Ovary (tissue), 7 donors: ENCODE measurements at regions not wholly inside any gene's neighbourhood (a gene's known extent, or its start where the extent isn't known, plus 50 kb on each side); places are given as distances from the start of the nearest gene placed in this dataset. TPM values are rescaled to one million over a fixed set of nuclear protein-coding genes. Genes with fewer than 3 reads are reported as not detected.

Experiments
- DNase-seq, 5 donors: peaks; one replicate each; pipeline ENCODE4 v3.0.0-alpha.2; 2019 to 2020
- H3K27ac ChIP-seq, 2 donors: fragments of 200-600 bp; one replicate each; pipeline versions ENCODE4 v1.5.1 to v1.8.0; 2019 to 2022
- H3K27me3 ChIP-seq: fragments of 200-600 bp; one replicate; pipeline ENCODE4 v1.8.0; 2022
- H3K36me3 ChIP-seq: fragments of 200-600 bp; sonication (generic); one replicate; pipeline ENCODE4 v1.5.1; 2019
- H3K4me1 ChIP-seq: one replicate; pipeline ENCODE4 v1.8.1; 2013; ENCODE audit warnings: mild to moderate bottlenecking, moderate library complexity; ENCODE audit not compliant: insufficient read depth
- H3K4me3 ChIP-seq: fragments of 200-600 bp; sonication (generic); one replicate; pipeline ENCODE4 v1.5.1; 2017
- H3K9me3 ChIP-seq, 2 donors: fragments of 200-600 bp in 1 of 2; sonication (generic) in 1 of 2; one replicate each; pipeline versions ENCODE4 v1.5.1 to v1.8.1; 2013 to 2019; ENCODE audit warnings: mild to moderate bottlenecking in 1 of 2, moderate library complexity in 1 of 2
- EP300 ChIP-seq: sonication (generic); formaldehyde crosslinking; IDR thresholded peaks from one replicate; pipeline ENCODE4 v1.6.1; 2017; ENCODE audit warnings: antibody characterized with exemption
- POLR2A ChIP-seq: fragments of 450-650 bp; IDR thresholded peaks from one replicate; pipeline ENCODE4 v1.6.1; 2017; ENCODE audit warnings: antibody characterized with exemption, mild to moderate bottlenecking, moderate library complexity
- WGBS, 3 donors: extraction: QIAGEN DNeasy Blood & Tissue Kit in 1 of 3; methylation state at CpG; one replicate each; pipeline versions ENCODE4 v1.1.5 to v1.1.7; 2013 to 2017; 5-methylcytosine and 5-hydroxymethylcytosine counted together
- intact Hi-C, 4 donors: fragments of 100-400 bp; cut with DNase I; formaldehyde crosslinking; loops; one replicate each; pipeline versions ENCODE4 v1.11.0 to v1.15.1; 2022 to 2023
- microRNA-seq, 3 donors: library from miRNA; unstranded; fragments of <30 nt; microRNA quantifications; one replicate each; pipeline versions ENCODE4 to v1.2.0, GENCODE V29; 2019 to 2020
- small RNA-seq: library from RNA; depleted of rRNA; stranded (forward); fragments of <200 nt; gene quantifications from one replicate; pipeline ENCODE3, GENCODE V24; 2016
- TF ChIP-seq, protein P1 (sequence below), 3 donors: fragments of 450-650 bp in 2 of 3; fragments of 200-600 bp in 1 of 3; IDR thresholded peaks; one replicate each; pipeline versions ENCODE4 v1.5.1 to v1.8.0; 2016 to 2022; ENCODE audit warnings: antibody characterized with exemption in 3 of 3, mild to moderate bottlenecking in 1 of 3
- donor health status: DM: no; HTN: no; CAD: no; lungs with moderate emphysema.
- donor health status: DM: no; HTN: no; CAD: no.
- donor health status: Bipolar disorder and iron deficiency.
- donor health status: DM: no; HTN: no; CAD: no.
- donor health status: DM: yes; HTN: yes; CAD: no.

DNA sequence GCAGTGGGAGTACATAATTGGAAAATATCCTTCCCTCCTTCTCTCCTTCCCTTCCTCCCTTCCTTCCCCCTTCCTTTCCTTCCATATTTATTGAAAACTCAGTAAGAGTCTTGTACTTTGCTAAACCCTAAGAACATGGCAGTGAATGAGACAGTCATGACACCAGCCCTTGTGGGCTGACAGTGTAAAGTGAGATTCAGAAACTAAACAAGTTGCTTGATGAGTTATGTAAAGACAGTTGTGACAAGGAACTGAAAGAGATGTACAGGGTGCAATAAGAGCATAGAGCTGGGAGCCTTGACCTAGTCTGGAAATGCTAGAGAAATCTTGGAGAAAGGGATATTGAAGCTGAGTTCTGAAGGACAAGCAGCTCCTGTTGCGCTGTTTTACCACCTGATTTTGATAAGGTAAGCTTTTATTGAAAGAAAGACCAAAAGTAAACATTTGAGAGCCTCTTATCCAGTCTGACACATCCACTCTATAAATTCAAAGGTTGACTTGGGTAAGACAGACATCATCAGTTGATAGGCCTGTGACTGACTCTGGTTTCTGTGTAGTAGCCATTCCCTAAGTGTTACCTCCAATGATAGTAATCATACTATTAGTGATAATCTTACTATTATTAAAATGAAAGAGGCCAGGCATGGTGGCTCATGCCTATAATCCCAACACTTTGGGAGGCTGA, 66.5 kb upstream of the SKOR2 start:
- 84 to 91% (median 86%) methylated on average over 1 of the region's 1 CpG for WGBS, 3 donors
- H3K9me3 ChIP-seq: no peaks in the 10 kb centered on the region
- intact Hi-C loops: no loop called here
- H3K4me1 ChIP-seq: no peaks in the 10 kb centered on the region
- TF ChIP-seq POLR2A (no peak), EP300 (no peak)
- TF ChIP-seq, protein P1, sequence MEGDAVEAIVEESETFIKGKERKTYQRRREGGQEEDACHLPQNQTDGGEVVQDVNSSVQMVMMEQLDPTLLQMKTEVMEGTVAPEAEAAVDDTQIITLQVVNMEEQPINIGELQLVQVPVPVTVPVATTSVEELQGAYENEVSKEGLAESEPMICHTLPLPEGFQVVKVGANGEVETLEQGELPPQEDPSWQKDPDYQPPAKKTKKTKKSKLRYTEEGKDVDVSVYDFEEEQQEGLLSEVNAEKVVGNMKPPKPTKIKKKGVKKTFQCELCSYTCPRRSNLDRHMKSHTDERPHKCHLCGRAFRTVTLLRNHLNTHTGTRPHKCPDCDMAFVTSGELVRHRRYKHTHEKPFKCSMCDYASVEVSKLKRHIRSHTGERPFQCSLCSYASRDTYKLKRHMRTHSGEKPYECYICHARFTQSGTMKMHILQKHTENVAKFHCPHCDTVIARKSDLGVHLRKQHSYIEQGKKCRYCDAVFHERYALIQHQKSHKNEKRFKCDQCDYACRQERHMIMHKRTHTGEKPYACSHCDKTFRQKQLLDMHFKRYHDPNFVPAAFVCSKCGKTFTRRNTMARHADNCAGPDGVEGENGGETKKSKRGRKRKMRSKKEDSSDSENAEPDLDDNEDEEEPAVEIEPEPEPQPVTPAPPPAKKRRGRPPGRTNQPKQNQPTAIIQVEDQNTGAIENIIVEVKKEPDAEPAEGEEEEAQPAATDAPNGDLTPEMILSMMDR (IDR thresholded peaks at IDR 0.05): no peak
- H3K36me3 ChIP-seq: no peaks in the 10 kb centered on the region
- H3K27ac ChIP-seq: no peak overlapping the region
- no peak overlapping the region for H3K4me3 ChIP-seq
- DNase-seq: no peak
- H3K27me3 ChIP-seq: no peaks in the 10 kb centered on the region

DNA sequence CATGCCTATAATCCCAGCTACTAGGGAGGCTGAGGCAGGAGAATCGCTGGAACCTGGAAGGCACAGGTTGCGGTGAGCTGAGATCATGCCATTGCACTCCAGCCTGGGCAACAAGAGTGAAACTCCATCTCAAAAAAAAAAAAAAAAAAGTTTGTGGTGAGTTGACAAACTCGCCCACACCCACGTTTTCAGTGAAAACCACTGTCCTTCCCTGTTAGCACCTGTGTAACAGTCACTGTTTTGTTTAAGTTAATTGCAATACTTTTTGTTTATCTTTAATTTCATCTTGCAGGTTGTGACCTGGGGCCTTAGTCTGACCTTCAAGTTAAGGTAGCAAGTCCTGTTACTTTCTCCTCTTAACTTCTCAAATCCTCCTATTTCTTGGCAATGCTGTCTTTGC, 65.5 kb upstream of the SKOR2 start:
- 82 to 89% (median 85%) methylated on average over 4 of the region's 4 CpGs for WGBS, 3 donors
- no peaks in the 10 kb centered on the region for H3K36me3 ChIP-seq
- no peaks in the 10 kb centered on the region for H3K4me1 ChIP-seq
- H3K27ac ChIP-seq: no peak overlapping the region
- no peak overlapping the region for H3K4me3 ChIP-seq
- no peaks in the 10 kb centered on the region for H3K9me3 ChIP-seq
- intact Hi-C loops: no loop called here
- TF ChIP-seq POLR2A: no peak
- TF ChIP-seq EP300: no peak
- TF ChIP-seq, protein P1 (IDR thresholded peaks at IDR 0.05): no peak
- DNase-seq: no peak
- no peaks in the 10 kb centered on the region for H3K27me3 ChIP-seq

DNA sequence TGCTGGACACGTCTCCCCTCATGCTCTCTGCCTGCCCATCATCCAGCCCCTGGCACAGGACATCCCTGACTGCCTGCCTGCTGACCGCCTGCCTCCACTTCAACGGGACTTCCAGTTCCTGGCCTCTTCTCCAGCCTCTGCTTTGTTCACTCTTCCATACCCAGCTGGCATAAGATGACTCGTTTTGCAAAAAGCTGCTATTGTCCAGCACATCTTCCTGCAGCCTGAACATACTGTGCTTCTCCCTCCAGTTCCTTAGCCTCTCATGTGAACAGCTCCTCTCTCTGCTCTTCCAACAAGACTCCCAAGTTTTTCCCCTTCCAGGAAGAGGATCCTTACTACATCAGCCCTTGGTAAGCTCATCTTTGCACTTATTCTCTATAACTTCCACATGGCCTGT, 62.4 kb upstream of the SKOR2 start:
- H3K27me3 ChIP-seq: no peaks in the 10 kb centered on the region
- no peaks in the 10 kb centered on the region for H3K36me3 ChIP-seq
- intact Hi-C loops: no loop called here
- TF ChIP-seq POLR2A (no peak), EP300 (no peak)
- TF ChIP-seq, protein P1 (IDR thresholded peaks at IDR 0.05): no peak
- no peak overlapping the region for H3K27ac ChIP-seq
- no peak for DNase-seq
- no peaks in the 10 kb centered on the region for H3K4me1 ChIP-seq
- WGBS, 3 donors: 50 to 63% (median 61%) methylated on average over 4 of the region's 4 CpGs
- no peak overlapping the region for H3K4me3 ChIP-seq
- H3K9me3 ChIP-seq: no peaks in the 10 kb centered on the region

DNA sequence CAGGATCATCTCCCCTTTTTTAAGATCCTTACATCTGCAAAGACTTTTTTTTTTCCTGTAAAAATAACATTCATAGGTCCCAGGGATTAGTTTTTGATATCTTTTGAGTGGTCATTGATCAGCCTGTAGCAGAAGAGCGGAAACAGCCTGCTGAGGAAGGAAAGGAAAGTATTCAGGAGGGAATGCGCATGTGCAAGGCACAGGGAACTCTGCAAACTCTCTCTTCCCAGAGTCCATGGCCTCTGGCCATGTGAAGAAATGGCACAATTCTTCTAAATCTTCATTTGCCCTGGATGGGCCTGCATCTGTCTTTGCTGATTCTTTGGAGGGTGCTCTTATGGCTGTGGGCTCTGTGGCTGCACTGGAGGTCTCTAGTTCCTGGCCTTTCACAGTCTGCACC, 60.1 kb upstream of the SKOR2 start:
- no peaks in the 10 kb centered on the region for H3K27me3 ChIP-seq
- no peaks in the 10 kb centered on the region for H3K9me3 ChIP-seq

More for the DNA sequence above, 60.1 kb upstream of the SKOR2 start:
- WGBS, 3 donors: 75 to 85% (median 82%) methylated on average over 2 of the region's 2 CpGs
- Histone ChIP-seq H3K4me1 (no peaks in the 10 kb centered on the region), H3K4me3 (no peak overlapping the region), H3K36me3 (no peaks in the 10 kb centered on the region), H3K27ac (no peak overlapping the region)
- DNase-seq: no peak
- TF ChIP-seq EP300: no peak
- TF ChIP-seq POLR2A: no peak
- TF ChIP-seq, protein P1 (IDR thresholded peaks at IDR 0.05): no peak
- intact Hi-C loops: no loop called here

Small RNA genes lying in the stretch of these regions (microRNA-seq; reads per million reads assigned to microRNA genes)
- gene MIR4527: 0 reads per million in 3 donors

Small RNA genes lying in the stretch of these regions (small RNA-seq; reads per million reads assigned to genes)
- not detected for gene MIR4527
